GM23338 (cell line): ENCODE measurements at regions not wholly inside any gene's neighbourhood (a gene's known extent, or its start where the extent isn't known, plus 50 kb on each side); places are given as distances from the start of the nearest gene placed in this dataset.

ENCODE experiments used
- ATAC-seq: fragments of 200-7000 bp; cut with Tn5 transposase; 3 replicates; pipeline ENCODE4 v1.9.1; 2020
- DNase-seq: peaks from one replicate; pipeline ENCODE4 v3.0.0-alpha.2; 2015; ENCODE audit warnings: low spot score
- H2AFZ ChIP-seq: fragments of 200-600 bp; sonication (generic); 2 replicates; pipeline ENCODE4 v1.8.0; 2016; ENCODE audit warnings: antibody characterized with exemption, mild to moderate bottlenecking, moderate library complexity
- H3F3A ChIP-seq: fragments of 200-600 bp; sonication (generic); replicated peaks from 2 replicates; pipeline ENCODE4 v1.8.0; 2017; ENCODE audit warnings: antibody characterized with exemption, mixed run types, low read depth
- H3K27ac ChIP-seq: fragments of 200-600 bp; sonication (generic); 2 replicates; pipeline ENCODE4 v1.6.1; 2016; ENCODE audit warnings: low read depth
- H3K27me3 ChIP-seq: fragments of 200-600 bp; sonication (generic); 2 replicates; pipeline ENCODE4 v1.8.0; 2016; ENCODE audit warnings: mild to moderate bottlenecking, mixed run types, moderate library complexity; ENCODE audit not compliant: insufficient read depth
- H3K36me3 ChIP-seq: fragments of 200-600 bp; sonication (generic); 2 replicates; pipeline ENCODE4 v1.8.0; 2016; ENCODE audit warnings: mild to moderate bottlenecking; ENCODE audit not compliant: insufficient read depth
- H3K4me1 ChIP-seq: fragments of 200-600 bp; sonication (generic); 2 replicates; pipeline ENCODE4 v1.8.0; 2016; ENCODE audit warnings: mild to moderate bottlenecking, moderate library complexity; ENCODE audit not compliant: insufficient read depth
- H3K4me2 ChIP-seq: fragments of 200-600 bp; sonication (generic); 2 replicates; pipeline ENCODE4 v1.7.1; 2017; ENCODE audit warnings: mixed run types
- H3K4me3 ChIP-seq: fragments of 200-600 bp; sonication (generic); 2 replicates; pipeline ENCODE4 v1.6.1; 2016; ENCODE audit warnings: mixed run types
- H3K79me2 ChIP-seq: fragments of 200-600 bp; sonication (generic); replicated peaks from 2 replicates; pipeline ENCODE4 v1.8.0; 2017; ENCODE audit warnings: mild to moderate bottlenecking; ENCODE audit not compliant: insufficient read depth
- H3K9me2 ChIP-seq: fragments of 200-600 bp; sonication (generic); 2 replicates; pipeline ENCODE4 v1.8.0; 2017; ENCODE audit not compliant: insufficient read depth
- H4K20me1 ChIP-seq: fragments of 200-600 bp; sonication (generic); replicated peaks from 2 replicates; pipeline ENCODE4 v1.8.0; 2017; ENCODE audit warnings: mild to moderate bottlenecking; ENCODE audit not compliant: insufficient read depth
- H3K27ac Mint-ChIP-seq: 2 replicates; pipeline ENCODE4 v1.8.0; 2020; ENCODE audit warnings: inconsistent platforms, mild to moderate bottlenecking, moderate library complexity, mixed read lengths
- H3K27me3 Mint-ChIP-seq: 3 replicates; pipeline ENCODE4 v1.8.0; 2022; ENCODE audit warnings: low read depth, mild to moderate bottlenecking, moderate library complexity, mixed read lengths, inconsistent platforms; ENCODE audit not compliant: insufficient read depth, poor library complexity
- H3K36me3 Mint-ChIP-seq: 3 replicates; pipeline ENCODE4 v1.8.0; 2021; ENCODE audit warnings: low read depth, mild to moderate bottlenecking, inconsistent platforms, moderate library complexity, mixed read lengths
- H3K4me1 Mint-ChIP-seq: 3 replicates; pipeline ENCODE4 v1.8.0; 2020; ENCODE audit warnings: mild to moderate bottlenecking, inconsistent platforms, mixed read lengths
- H3K4me3 Mint-ChIP-seq: 3 replicates; pipeline ENCODE4 v1.8.0; 2021; ENCODE audit warnings: moderate library complexity, mild to moderate bottlenecking, inconsistent platforms, mixed read lengths
- H3K9me3 Mint-ChIP-seq: 3 replicates; pipeline ENCODE4 v1.8.0; 2020; ENCODE audit warnings: moderate library complexity, mild to moderate bottlenecking, inconsistent platforms, mixed read lengths
- CREB1 ChIP-seq: fragments of 250-450 bp; sonication (Bioruptor Pico); IDR thresholded peaks from 2 replicates; pipeline ENCODE4 v1.5.0; 2020; ENCODE audit warnings: low read depth, mild to moderate bottlenecking, moderate library complexity
- EZH2phosphoT487 ChIP-seq: fragments of 200-600 bp; sonication (generic); IDR thresholded peaks from one replicate; pipeline ENCODE4 v1.8.1; 2018; ENCODE audit warnings: antibody characterized with exemption; ENCODE audit not compliant: unreplicated experiment
- JUNB ChIP-seq: IDR thresholded peaks from one replicate; pipeline ENCODE4 v1.6.1; 2016; ENCODE audit warnings: antibody characterized with exemption; ENCODE audit not compliant: unreplicated experiment
- NANOG ChIP-seq: IDR thresholded peaks from 2 replicates; pipeline ENCODE4 v1.6.1; 2016; ENCODE audit warnings: antibody characterized with exemption, borderline replicate concordance
- POLR2AphosphoS5 ChIP-seq: IDR thresholded peaks from 2 replicates; pipeline ENCODE4 v1.6.1; 2016; ENCODE audit warnings: antibody characterized with exemption, low read depth
- ZNF114 ChIP-seq: fragments of 250-450 bp; sonication (Bioruptor Pico); IDR thresholded peaks from 2 replicates; pipeline ENCODE4 v1.5.0; 2020; ENCODE audit warnings: mild to moderate bottlenecking, moderate library complexity
- TF ChIP-seq, protein P1 (sequence below): IDR thresholded peaks from 2 replicates; pipeline ENCODE4 v1.6.1; 2016; ENCODE audit warnings: antibody characterized with exemption
- TF ChIP-seq, protein P2 (sequence below): fragments of 250-450 bp; sonication (Bioruptor Pico); IDR thresholded peaks from 2 replicates; pipeline ENCODE4 v1.5.0; 2020; ENCODE audit warnings: mild to moderate bottlenecking, moderate library complexity
- TF ChIP-seq, protein P3 (sequence below): IDR thresholded peaks from one replicate; pipeline ENCODE4 v1.6.1; 2018; ENCODE audit warnings: antibody characterized with exemption; ENCODE audit not compliant: unreplicated experiment

DNA sequence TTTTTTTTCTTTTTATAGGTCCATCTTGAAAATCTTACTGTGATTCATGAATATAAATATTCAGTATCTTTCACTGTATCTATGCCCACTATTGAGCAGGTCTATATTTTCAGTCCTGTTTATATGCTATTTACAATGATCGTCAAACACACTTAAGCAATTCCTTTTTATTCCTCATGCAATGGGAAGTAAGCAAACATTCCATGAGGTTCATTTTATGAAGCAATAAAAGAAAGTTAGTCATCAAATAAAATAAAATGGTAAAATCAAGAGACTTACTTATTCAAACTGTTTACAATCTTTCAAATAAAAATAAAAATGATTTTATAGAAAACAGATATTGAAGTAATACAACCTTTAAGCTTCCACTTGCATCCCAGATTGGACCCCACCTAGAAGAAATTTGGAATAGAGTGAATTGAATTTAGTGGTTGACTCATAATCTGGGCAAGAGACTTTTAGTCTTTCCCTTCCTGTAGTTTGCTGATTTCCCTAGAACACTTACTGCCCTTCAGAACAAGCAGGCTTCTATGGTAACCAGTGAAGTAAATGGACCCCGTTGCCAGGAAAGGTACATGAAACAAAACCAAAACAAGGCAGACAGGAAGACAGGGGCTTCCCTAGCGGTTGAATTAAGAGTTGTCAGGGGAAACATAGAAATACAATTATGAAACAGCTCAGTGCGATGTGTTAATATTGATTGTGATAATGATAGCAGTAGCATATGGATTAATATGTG lies 241.0 kb upstream of the ATP2B1 start (continued):
- TF ChIP-seq ZNF114 (no peak), CREB1 (no peak)

DNA sequence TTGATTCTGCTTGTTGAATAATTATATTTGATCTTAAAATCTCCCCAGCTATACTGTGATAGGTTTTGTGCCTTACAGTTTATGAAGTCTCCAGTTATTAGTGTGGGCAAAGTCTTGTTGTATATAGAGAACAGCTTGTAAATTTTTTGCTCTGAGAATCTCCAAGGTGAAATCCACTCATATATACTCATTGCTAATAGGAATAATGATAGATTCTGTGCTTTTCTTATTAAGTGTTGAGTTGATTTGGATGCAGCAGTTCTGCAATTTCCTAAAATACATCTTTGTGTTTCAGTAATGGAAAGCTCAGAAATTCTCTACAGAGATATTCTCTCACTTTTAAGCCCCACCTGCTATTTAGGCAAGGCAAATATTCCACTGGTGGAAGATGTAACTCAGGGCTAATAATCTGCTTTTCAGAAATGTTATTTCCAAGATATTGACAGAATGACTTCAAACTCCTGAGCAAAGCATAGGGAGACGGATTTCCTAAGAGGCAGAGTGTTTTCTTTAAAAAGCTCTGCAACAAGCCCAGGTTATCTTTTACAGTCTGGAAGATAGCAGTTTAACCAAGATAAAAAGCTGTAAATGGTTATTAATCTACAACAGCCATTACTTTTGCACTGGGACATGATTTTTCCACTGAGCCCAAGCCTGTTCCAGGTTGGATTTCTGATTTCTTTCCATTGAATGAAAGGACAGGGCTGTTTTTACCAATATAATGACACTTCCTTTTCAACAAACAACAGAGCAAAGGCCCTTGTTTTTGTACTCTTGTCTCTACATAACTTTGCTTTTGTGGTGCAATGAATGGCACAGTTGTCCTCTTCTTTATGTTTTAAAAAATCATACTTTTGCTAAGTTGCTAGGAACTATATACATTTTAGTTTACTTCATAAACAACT lies 239.9 kb upstream of the ATP2B1 start:
- H3K4me3 ChIP-seq: no peak overlapping the region
- no peaks in the 10 kb centered on the region for H3K9me3 Mint-ChIP-seq
- DNase-seq (no peak), ATAC-seq (no peak)
- no peaks in the 10 kb centered on the region for H3K36me3 Mint-ChIP-seq
- H3K4me1 ChIP-seq: peaks cover 24% of the 10 kb centered on the region
- H3K4me3 Mint-ChIP-seq: no peak overlapping the region
- H3K36me3 ChIP-seq: no peaks in the 10 kb centered on the region
- no peaks in the 10 kb centered on the region for H4K20me1 ChIP-seq
- H3K4me1 Mint-ChIP-seq: peaks cover 30% of the 10 kb centered on the region
- H2AFZ ChIP-seq: no peak overlapping the region
- no peak overlapping the region for H3K27ac ChIP-seq
- TF ChIP-seq NANOG (no peak), POLR2AphosphoS5 (no peak), CREB1 (no peak), ZNF114 (no peak), JUNB (no peak), EZH2phosphoT487 (no peak)
- TF ChIP-seq, protein P1, sequence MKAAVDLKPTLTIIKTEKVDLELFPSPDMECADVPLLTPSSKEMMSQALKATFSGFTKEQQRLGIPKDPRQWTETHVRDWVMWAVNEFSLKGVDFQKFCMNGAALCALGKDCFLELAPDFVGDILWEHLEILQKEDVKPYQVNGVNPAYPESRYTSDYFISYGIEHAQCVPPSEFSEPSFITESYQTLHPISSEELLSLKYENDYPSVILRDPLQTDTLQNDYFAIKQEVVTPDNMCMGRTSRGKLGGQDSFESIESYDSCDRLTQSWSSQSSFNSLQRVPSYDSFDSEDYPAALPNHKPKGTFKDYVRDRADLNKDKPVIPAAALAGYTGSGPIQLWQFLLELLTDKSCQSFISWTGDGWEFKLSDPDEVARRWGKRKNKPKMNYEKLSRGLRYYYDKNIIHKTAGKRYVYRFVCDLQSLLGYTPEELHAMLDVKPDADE: no peak
- TF ChIP-seq, protein P2, sequence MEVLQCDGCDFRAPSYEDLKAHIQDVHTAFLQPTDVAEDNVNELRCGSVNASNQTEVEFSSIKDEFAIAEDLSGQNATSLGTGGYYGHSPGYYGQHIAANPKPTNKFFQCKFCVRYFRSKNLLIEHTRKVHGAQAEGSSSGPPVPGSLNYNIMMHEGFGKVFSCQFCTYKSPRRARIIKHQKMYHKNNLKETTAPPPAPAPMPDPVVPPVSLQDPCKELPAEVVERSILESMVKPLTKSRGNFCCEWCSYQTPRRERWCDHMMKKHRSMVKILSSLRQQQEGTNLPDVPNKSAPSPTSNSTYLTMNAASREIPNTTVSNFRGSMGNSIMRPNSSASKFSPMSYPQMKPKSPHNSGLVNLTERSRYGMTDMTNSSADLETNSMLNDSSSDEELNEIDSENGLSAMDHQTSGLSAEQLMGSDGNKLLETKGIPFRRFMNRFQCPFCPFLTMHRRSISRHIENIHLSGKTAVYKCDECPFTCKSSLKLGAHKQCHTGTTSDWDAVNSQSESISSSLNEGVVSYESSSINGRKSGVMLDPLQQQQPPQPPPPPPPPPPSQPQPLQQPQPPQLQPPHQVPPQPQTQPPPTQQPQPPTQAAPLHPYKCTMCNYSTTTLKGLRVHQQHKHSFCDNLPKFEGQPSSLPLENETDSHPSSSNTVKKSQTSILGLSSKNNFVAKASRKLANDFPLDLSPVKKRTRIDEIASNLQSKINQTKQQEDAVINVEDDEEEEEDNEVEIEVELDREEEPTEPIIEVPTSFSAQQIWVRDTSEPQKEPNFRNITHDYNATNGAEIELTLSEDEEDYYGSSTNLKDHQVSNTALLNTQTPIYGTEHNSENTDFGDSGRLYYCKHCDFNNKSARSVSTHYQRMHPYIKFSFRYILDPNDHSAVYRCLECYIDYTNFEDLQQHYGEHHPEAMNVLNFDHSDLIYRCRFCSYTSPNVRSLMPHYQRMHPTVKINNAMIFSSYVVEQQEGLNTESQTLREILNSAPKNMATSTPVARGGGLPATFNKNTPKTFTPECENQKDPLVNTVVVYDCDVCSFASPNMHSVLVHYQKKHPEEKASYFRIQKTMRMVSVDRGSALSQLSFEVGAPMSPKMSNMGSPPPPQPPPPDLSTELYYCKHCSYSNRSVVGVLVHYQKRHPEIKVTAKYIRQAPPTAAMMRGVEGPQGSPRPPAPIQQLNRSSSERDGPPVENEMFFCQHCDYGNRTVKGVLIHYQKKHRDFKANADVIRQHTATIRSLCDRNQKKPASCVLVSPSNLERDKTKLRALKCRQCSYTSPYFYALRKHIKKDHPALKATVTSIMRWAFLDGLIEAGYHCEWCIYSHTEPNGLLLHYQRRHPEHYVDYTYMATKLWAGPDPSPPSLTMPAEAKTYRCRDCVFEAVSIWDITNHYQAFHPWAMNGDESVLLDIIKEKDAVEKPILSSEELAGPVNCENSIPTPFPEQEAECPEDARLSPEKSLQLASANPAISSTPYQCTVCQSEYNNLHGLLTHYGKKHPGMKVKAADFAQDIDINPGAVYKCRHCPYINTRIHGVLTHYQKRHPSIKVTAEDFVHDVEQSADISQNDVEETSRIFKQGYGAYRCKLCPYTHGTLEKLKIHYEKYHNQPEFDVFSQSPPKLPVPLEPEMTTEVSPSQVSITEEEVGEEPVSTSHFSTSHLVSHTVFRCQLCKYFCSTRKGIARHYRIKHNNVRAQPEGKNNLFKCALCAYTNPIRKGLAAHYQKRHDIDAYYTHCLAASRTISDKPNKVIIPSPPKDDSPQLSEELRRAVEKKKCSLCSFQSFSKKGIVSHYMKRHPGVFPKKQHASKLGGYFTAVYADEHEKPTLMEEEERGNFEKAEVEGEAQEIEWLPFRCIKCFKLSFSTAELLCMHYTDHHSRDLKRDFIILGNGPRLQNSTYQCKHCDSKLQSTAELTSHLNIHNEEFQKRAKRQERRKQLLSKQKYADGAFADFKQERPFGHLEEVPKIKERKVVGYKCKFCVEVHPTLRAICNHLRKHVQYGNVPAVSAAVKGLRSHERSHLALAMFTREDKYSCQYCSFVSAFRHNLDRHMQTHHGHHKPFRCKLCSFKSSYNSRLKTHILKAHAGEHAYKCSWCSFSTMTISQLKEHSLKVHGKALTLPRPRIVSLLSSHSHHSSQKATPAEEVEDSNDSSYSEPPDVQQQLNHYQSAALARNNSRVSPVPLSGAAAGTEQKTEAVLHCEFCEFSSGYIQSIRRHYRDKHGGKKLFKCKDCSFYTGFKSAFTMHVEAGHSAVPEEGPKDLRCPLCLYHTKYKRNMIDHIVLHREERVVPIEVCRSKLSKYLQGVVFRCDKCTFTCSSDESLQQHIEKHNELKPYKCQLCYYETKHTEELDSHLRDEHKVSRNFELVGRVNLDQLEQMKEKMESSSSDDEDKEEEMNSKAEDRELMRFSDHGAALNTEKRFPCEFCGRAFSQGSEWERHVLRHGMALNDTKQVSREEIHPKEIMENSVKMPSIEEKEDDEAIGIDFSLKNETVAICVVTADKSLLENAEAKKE: no peak
- TF ChIP-seq, protein P3, sequence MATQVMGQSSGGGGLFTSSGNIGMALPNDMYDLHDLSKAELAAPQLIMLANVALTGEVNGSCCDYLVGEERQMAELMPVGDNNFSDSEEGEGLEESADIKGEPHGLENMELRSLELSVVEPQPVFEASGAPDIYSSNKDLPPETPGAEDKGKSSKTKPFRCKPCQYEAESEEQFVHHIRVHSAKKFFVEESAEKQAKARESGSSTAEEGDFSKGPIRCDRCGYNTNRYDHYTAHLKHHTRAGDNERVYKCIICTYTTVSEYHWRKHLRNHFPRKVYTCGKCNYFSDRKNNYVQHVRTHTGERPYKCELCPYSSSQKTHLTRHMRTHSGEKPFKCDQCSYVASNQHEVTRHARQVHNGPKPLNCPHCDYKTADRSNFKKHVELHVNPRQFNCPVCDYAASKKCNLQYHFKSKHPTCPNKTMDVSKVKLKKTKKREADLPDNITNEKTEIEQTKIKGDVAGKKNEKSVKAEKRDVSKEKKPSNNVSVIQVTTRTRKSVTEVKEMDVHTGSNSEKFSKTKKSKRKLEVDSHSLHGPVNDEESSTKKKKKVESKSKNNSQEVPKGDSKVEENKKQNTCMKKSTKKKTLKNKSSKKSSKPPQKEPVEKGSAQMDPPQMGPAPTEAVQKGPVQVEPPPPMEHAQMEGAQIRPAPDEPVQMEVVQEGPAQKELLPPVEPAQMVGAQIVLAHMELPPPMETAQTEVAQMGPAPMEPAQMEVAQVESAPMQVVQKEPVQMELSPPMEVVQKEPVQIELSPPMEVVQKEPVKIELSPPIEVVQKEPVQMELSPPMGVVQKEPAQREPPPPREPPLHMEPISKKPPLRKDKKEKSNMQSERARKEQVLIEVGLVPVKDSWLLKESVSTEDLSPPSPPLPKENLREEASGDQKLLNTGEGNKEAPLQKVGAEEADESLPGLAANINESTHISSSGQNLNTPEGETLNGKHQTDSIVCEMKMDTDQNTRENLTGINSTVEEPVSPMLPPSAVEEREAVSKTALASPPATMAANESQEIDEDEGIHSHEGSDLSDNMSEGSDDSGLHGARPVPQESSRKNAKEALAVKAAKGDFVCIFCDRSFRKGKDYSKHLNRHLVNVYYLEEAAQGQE: no peak
- H3K4me2 ChIP-seq: peak overlapping the region; percentile 60; the same call in 1 of the 2 replicates
- no peaks in the 10 kb centered on the region for H3K79me2 ChIP-seq
- H3K9me2 ChIP-seq: no peaks in the 10 kb centered on the region
- H3F3A ChIP-seq: no peaks in the 10 kb centered on the region
- H3K27me3 Mint-ChIP-seq: no peaks in the 10 kb centered on the region
- 0 out of 2 replicates have a peak overlapping the region, but pooled peaks have one; percentile 42 for H3K27ac Mint-ChIP-seq
- no peaks in the 10 kb centered on the region for H3K27me3 ChIP-seq
